H1 (cell line): ENCODE measurements at regions not wholly inside any gene's neighbourhood (a gene's known extent, or its start where the extent isn't known, plus 50 kb on each side); places are given as distances from the start of the nearest gene placed in this dataset.

Source experiments
- CREB1 ChIP-seq: IDR thresholded peaks from 2 replicates; pipeline ENCODE4 v1.6.1; 2012; ENCODE audit warnings: inconsistent platforms
- EP300 ChIP-seq, 2 experiments: IDR thresholded peaks; 1 replicate in 1 of 2; 2 replicates in 1 of 2; pipeline ENCODE4 v1.6.1; 2011 to 2012; ENCODE audit warnings: low read depth in 2 of 2, low read length in 2 of 2, mild to moderate bottlenecking in 2 of 2, borderline replicate concordance in 1 of 2, inconsistent platforms in 1 of 2, moderate library complexity in 1 of 2
- HDAC6 ChIP-seq: IDR thresholded peaks from one replicate; pipeline ENCODE4 v1.7.1; 2012; ENCODE audit warnings: low read depth, mild to moderate bottlenecking, inconsistent platforms, low read length, moderate library complexity
- NRF1 ChIP-seq: IDR thresholded peaks from 2 replicates; pipeline ENCODE4 v1.6.1; 2011; ENCODE audit warnings: mild to moderate bottlenecking, low read depth, low read length, improper control_type of control experiment
- RFX5 ChIP-seq: IDR thresholded peaks from 2 replicates; pipeline ENCODE4 v1.6.1; 2011; ENCODE audit warnings: low read depth, low read length, improper control_type of control experiment, borderline replicate concordance
- SP2 ChIP-seq: IDR thresholded peaks from 2 replicates; pipeline ENCODE4 v1.6.1; 2012; ENCODE audit warnings: mild to moderate bottlenecking, low read length, inconsistent platforms
- TAF1 ChIP-seq: IDR thresholded peaks from 2 replicates; pipeline ENCODE4 v1.6.1; 2011; ENCODE audit warnings: mild to moderate bottlenecking, low read depth, low read length
- ZNF274 ChIP-seq: IDR thresholded peaks from 2 replicates; pipeline ENCODE4 v1.7.0; 2012; ENCODE audit warnings: low read length, borderline replicate concordance; ENCODE audit errors: extremely low read depth
- TF ChIP-seq, protein P1 (sequence below), 3 experiments: IDR thresholded peaks; 1 replicate in 2 of 3; 2 replicates in 1 of 3; pipeline versions ENCODE4 v1.5.1 to v1.6.1; 2011; ENCODE audit warnings: low read length in 3 of 3, mild to moderate bottlenecking in 3 of 3, inconsistent platforms in 2 of 3, low read depth in 1 of 3, moderate library complexity in 1 of 3; ENCODE audit not compliant: insufficient read depth in 1 of 3; ENCODE audit errors: control extremely low read depth in 1 of 3
- TF ChIP-seq, protein P2 (sequence below): IDR thresholded peaks from 2 replicates; pipeline ENCODE4 v1.6.1; 2011; ENCODE audit warnings: low read length, improper control_type of control experiment
- TF ChIP-seq, protein P3 (sequence below): IDR thresholded peaks from 2 replicates; pipeline ENCODE4 v1.6.1; 2011; ENCODE audit warnings: low read depth, mild to moderate bottlenecking, low read length; ENCODE audit not compliant: insufficient read depth

DNA sequence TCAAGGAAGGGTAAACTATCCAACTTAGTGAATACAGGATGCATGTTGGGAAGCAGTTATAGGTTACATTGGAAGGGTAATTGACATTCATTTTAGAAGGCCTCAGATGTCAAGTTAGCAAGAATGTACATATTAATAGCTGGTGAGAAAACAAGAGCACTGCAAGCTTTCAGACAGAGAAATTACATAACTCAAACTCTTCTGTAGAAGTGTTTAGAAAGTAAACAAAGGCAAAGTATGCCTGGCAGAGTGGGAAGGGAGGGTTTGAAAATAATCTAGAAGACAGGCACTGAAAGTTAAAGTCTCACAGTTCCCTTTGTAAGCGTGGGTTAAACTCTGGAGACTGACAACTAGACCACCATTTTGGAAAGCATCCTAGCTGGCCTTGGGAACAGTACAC lies 406.2 kb downstream of the ANKRD50 start:
- TF ChIP-seq SP2 (no peak), ZNF274 (no peak), HDAC6 (no peak), EP300 (IDR thresholded peaks at IDR 0.05; ENCODE audit: borderline replicate concordance in 1 of 2, low read depth in 2 of 2, low read length in 2 of 2) (no peak), TAF1 (no peak), RFX5 (no peak), NRF1 (no peak), CREB1 (no peak)
- TF ChIP-seq, protein P1, sequence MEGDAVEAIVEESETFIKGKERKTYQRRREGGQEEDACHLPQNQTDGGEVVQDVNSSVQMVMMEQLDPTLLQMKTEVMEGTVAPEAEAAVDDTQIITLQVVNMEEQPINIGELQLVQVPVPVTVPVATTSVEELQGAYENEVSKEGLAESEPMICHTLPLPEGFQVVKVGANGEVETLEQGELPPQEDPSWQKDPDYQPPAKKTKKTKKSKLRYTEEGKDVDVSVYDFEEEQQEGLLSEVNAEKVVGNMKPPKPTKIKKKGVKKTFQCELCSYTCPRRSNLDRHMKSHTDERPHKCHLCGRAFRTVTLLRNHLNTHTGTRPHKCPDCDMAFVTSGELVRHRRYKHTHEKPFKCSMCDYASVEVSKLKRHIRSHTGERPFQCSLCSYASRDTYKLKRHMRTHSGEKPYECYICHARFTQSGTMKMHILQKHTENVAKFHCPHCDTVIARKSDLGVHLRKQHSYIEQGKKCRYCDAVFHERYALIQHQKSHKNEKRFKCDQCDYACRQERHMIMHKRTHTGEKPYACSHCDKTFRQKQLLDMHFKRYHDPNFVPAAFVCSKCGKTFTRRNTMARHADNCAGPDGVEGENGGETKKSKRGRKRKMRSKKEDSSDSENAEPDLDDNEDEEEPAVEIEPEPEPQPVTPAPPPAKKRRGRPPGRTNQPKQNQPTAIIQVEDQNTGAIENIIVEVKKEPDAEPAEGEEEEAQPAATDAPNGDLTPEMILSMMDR (IDR thresholded peaks at IDR 0.05; ENCODE audit: control extremely low read depth in 1 of 3, insufficient read depth in 1 of 3, low read depth in 1 of 3, low read length in 3 of 3), result no peak
- TF ChIP-seq, protein P2, sequence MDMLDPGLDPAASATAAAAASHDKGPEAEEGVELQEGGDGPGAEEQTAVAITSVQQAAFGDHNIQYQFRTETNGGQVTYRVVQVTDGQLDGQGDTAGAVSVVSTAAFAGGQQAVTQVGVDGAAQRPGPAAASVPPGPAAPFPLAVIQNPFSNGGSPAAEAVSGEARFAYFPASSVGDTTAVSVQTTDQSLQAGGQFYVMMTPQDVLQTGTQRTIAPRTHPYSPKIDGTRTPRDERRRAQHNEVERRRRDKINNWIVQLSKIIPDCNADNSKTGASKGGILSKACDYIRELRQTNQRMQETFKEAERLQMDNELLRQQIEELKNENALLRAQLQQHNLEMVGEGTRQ, result no peak
- TF ChIP-seq, protein P3, sequence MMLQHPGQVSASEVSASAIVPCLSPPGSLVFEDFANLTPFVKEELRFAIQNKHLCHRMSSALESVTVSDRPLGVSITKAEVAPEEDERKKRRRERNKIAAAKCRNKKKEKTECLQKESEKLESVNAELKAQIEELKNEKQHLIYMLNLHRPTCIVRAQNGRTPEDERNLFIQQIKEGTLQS, result no peak
